ENCODE measurements at regions not wholly inside any gene's neighbourhood (a gene's known extent, or its start where the extent isn't known, plus 50 kb on each side); places are given as distances from the start of the nearest gene placed in this dataset.

- no peak for DNase-seq
Observed at GRCh38 chr17:45688820-45689219, 95.3 kb upstream of the CRHR1 start.

- DNase-seq = no peak
Observed at GRCh38 chr17:45689451-45689850, 94.7 kb upstream of the CRHR1 start.

GRCh38 chr17:45690625-45691275 lies 93.4 kb upstream of the CRHR1 start:
- no peak for DNase-seq

GRCh38 chr17:45692661-45693060 lies 91.5 kb upstream of the CRHR1 start:
- no peak for DNase-seq

DNA sequence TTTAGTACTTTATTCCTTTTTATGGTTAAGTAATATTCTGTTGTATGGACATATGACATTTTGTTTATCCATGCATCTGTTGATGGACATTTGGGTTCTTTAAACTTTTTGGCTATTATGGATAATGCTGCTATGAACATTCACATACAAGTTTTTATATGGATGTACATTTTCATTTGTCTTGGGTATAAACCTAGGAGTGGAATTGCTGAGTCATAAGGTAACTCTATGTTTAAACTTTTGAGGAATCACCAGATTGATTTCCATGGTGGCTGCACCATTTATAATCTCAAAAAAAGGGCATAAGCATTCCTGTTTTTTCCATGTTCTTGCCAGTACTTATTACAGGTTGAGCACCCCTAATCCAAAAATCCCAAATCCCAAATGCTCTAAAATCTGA lies 90.3 kb upstream of the CRHR1 start:
- DNase-seq = no peak

DNA sequence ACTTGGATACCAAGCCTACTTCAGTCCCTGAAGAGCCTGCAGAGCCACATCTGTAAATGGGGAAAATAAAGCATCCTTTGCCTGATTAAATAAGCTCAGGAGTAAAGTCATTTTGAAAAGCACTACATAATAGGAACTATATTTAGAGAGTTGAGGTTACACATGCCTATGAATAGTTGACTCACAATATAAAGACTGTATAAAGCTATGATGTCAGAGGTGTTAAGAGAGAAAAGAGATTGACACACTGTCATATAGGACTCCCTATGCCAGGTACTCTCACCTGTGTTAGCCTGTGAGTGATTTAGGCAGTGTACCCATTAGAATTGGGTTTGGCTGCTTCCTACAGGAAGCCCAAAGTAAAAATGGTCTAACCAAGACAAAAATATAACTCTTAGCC lies 87.7 kb upstream of the CRHR1 start:
- no peak for DNase-seq

GRCh38 chr17:45697076-45697475 lies 87.0 kb upstream of the CRHR1 start:
- no peak for DNase-seq

GRCh38 chr17:45700171-45701090 lies 83.7 kb upstream of the CRHR1 start:
- no peak for DNase-seq

DNA sequence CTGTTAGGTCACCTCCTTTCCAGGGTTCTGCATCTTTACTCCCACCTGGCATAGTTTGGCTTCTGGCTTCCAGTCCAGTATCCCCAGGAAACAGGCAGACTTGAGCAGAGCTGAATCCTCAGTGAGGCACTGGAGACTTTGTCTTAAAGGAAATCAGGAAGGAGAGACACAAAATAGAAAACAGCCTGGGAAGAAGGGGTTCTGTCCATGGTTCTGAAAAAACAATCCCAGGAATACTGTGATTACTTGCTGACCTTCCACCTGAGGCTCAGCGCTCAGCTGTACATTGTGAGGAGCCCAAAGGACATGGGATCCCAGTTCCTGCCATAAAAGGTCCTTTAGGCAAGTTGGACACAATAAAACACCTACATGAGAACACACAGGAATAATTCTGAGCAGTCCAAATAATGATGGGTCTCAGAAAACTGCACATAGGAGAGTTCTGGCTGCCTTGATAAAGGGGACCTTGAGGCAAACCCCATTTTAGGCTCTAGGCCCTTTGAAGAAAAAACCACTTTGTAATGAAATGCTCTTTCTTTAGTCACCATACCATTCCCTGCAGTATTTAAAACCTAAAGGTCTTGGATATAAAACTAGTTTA lies 81.4 kb upstream of the CRHR1 start:
- DNase-seq = no peak

GRCh38 chr17:45703348-45703747 lies 80.8 kb upstream of the CRHR1 start:
- DNase-seq = no peak

- no peak for DNase-seq
Observed at GRCh38 chr17:45703806-45704205, 80.3 kb upstream of the CRHR1 start.

DNA sequence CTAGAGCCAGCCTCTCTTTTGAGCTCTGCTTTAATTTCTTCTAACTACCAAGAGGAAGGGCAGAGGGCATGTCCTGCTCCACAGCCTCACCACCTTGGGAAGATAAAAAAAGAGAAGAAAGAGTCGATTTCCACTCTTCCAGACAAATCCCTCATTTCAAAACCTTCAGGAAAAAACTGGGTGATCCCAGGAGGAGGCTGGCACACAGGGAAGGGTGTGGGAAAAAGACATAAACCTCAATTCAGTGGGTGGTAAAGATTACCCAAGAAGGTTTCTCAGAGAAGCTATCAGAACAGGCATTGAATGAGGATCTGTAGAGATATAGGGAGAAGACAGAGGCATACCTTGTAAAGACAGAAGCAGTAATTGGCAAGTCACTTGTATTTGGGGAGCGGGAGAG lies 79.9 kb upstream of the CRHR1 start:
- DNase-seq = no peak

DNA sequence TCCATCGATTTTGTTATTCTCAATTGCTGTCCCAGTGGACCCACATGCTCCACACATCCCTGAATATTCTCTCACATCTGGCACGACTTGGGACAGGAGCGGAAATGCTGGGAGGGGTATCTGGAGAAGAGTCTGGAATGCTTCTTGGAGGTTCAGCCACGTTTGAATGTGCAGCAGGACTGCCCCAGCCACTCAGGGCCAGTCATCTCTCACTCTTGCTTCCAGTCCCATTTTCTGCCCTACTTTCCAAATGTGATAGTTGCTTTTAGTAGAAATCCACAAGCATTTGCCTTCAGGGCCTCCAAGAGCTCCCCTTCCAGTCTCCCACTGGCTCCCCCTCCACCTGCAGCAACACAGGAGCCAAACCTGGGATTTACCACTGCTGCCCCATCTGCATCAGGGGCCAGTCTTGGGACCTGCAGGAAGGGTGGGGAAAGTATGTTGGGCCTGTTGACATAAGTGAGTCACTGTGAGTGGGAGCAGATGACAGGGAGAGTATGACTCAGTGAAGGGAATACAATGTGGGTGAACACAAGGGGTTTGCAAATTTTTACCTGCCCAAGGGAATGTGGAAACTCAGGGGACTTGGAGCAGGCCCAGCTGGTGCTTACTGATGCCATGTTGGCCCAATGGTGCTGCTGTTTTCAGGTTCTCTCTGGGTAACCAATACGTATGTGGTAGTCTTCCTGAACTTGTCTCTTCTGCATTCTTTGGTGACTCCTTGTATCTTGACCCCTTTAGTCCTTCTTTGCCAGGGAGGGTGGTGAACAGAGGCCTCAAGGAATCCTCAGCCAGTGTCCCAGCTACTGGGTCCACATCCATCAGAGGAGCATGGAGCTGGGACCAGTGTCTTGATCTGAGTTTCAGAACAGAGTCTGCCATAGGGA lies 78.8 kb upstream of the CRHR1 start:
- peak; percentile 34 for DNase-seq

- DNase-seq = no peak
Observed at GRCh38 chr17:45706033-45706432, 78.1 kb upstream of the CRHR1 start.

- no peak for DNase-seq
Observed at GRCh38 chr17:45708707-45709290, 75.3 kb upstream of the CRHR1 start.

DNA sequence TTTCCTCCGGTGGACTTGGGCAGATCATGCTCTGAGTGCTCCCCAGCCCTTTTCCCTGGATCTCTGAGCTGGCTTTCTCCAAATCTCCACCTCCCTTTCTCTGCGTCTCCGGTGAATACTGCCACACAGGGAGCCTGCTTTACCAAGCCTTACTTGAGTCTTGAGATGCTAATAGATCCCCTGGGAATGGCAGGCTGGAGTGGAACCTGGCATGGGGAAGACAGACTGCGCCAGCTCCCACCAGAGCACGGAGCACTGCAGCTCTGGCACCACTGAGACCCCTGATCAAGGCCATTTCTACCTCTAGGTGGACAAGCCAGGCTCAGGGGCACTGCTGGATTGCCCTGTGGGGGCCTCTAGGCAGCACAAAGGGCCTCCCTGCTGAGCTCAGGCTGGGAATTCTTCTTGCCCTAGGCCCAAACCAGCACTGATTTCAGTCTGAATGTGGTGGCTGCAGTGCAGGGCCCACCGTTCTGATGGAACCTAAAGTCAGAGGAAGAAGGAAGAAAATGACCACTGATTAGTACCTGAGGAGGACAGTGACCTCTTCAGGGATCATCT lies 74.3 kb upstream of the CRHR1 start:
- DNase-seq = no peak

DNA sequence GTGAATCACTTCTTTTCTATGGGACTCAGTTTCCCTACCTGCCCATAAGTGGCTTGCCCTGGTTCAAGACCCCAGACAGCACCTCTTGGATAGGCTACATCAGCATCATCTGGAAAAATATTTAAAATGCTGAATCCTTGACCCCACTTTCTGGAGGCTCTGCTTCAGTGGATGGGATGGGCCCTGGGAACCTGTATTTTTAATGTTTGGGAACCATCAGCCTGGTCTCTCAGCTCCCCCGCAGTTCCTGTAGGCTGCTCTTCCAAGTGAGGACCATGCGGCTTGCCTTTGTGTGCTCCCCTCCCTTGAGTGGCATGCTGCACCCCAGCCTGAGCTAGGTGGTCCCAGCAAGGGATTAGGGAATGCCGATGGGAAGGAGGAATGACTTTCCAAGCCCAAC lies 68.3 kb upstream of the CRHR1 start:
- DNase-seq = no peak

DNA sequence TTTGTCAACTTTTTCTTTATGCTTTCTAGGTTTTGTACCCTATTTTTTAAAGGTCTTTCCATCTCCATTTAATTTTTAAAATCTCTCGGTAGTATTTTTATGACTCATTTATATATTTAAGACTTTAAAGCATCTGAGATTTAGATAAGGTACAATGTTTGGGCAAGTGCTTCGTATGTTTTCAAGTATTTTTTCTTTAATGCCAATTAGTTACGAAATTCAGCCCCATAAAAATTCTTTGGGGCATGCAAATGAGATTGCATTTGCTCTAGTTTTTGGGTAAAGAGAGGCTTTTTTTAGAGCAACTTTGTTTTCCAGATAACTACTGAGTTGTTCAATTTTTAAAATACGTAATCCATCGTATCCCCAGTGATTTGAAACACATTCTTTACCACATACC lies 65.3 kb upstream of the CRHR1 start:
- no peak for DNase-seq

- peak; percentile 21 for DNase-seq
Observed at GRCh38 chr17:45719335-45720071, 64.6 kb upstream of the CRHR1 start.

- DNase-seq = no peak
Observed at GRCh38 chr17:45720386-45720785, 63.7 kb upstream of the CRHR1 start.

- DNase-seq = no peak
Observed at GRCh38 chr17:45722161-45722560, 62.0 kb upstream of the CRHR1 start.

Data from suppressor macrophage treated with lipopolysaccharide for 4 hours (primary cell).